ENCODE measurements at regions not wholly inside any gene's neighbourhood (a gene's known extent, or its start where the extent isn't known, plus 50 kb on each side); places are given as distances from the start of the nearest gene placed in this dataset.

DNA sequence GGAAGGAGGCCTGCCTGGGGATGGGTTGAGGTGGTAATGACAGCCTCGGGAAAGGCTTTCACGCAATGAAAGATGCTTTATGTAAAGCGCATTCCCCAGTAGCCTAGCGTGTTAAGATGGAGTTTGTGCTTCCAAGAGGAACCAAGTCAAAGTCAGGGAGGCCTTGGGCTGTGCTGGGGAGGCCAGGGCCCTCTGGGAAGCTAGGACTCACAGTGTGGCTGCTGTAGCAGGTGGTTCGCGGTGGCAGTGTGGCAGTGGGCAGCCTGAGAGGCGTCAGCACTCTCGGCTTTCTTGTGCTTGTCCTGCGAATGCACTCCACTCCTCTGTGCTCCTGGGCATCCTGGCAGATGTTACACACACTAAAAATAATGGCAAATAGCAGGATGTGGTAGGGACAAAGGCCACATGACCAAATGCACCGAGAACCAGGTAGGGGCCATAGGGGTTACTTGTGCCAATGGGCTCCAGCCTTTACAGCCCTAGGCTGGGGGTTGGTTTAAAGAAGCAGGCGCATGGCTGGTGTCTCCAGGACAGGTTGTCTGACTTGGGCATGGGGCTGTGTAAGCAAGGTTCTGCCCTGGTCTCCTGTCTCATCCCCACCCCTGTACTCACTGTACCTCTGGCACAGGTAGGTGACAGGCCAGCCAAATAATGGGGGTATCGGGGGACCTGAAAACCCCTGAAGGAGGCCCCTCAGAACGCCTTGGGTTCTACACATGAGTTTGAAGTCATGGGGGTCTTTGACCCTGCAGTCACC lies 154.4 kb upstream of the TWIST2 start:
- H3K4me1 Mint-ChIP-seq (ENCODE audit: low read depth): no peaks in the 10 kb centered on the region

DNA sequence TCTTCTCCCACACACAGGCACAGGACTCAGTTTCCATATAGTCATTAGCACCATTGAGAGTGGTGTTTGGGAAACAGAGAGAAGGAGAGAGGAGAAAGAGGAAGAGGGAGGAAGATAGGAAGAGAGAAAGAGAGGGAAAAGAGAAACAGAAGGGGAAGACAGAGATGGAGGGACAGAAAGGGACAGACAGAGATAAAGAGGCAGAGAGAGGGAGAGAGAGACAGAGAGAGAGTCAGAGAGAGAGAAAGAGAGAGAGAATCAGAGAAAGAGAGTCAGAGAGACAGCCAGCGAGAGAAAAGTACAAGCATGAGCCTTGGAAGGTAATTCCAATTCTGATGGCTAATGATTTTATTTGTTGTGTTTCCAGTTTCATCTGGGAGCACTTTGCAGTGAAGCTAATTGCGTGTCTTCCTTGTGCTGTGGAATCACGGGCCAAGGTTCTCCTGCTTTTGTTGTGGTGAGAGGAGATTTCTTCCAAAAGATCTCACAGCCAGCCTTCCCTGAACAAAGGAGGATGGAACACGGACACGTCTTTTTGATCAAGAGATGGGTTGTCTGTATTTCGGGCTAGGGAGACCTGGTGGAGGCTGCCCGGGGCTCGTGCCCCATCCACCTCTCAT lies 153.6 kb upstream of the TWIST2 start:
- H3K27me3 Mint-ChIP-seq (ENCODE audit: low read depth): peaks cover 17% of the 10 kb centered on the region
- TF ChIP-seq, protein P1, sequence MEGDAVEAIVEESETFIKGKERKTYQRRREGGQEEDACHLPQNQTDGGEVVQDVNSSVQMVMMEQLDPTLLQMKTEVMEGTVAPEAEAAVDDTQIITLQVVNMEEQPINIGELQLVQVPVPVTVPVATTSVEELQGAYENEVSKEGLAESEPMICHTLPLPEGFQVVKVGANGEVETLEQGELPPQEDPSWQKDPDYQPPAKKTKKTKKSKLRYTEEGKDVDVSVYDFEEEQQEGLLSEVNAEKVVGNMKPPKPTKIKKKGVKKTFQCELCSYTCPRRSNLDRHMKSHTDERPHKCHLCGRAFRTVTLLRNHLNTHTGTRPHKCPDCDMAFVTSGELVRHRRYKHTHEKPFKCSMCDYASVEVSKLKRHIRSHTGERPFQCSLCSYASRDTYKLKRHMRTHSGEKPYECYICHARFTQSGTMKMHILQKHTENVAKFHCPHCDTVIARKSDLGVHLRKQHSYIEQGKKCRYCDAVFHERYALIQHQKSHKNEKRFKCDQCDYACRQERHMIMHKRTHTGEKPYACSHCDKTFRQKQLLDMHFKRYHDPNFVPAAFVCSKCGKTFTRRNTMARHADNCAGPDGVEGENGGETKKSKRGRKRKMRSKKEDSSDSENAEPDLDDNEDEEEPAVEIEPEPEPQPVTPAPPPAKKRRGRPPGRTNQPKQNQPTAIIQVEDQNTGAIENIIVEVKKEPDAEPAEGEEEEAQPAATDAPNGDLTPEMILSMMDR (IDR thresholded peaks at IDR 0.05): no peak
- H3K36me3 Mint-ChIP-seq (ENCODE audit: low read depth): no peaks in the 10 kb centered on the region
- no peak overlapping the region for H3K27ac Mint-ChIP-seq (ENCODE audit: unreplicated experiment)
- no peak overlapping the region for H3K4me3 Mint-ChIP-seq (ENCODE audit: unreplicated experiment)
- H3K9me3 Mint-ChIP-seq (ENCODE audit: low read depth): no peaks in the 10 kb centered on the region
- H3K4me1 Mint-ChIP-seq (ENCODE audit: low read depth): no peaks in the 10 kb centered on the region
- DNase-seq (ENCODE audit: low spot score): no peak

More for the DNA sequence above, 154.4 kb upstream of the TWIST2 start:
- Mint-ChIP-seq H3K27ac (ENCODE audit: unreplicated experiment) (no peak overlapping the region), H3K27me3 (ENCODE audit: low read depth) (peaks cover 21% of the 10 kb centered on the region), H3K36me3 (ENCODE audit: low read depth) (no peaks in the 10 kb centered on the region), H3K9me3 (ENCODE audit: low read depth) (no peaks in the 10 kb centered on the region), H3K4me3 (ENCODE audit: unreplicated experiment) (no peak overlapping the region)
- no peak for DNase-seq (ENCODE audit: low spot score)
- TF ChIP-seq, protein P1 (IDR thresholded peaks at IDR 0.05): no peak

DNA sequence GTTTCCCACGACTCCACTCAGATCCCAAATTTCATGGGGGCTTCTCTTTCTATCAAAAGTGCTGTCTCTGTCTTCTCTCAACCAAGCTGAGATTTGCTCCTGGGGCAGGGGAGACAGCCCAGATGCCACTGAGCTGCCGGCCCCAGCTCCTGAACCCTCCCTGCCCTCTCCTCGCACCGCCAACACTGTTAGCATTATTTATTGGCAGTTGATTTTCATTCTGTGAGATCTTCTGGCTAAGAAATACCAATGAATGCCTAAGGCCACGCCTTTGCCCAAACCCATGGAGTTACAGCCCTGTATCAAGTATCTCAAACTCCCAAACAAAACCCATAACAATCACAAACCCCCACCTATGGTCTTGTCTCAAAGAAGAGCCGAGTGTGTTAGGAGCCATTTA lies 153.0 kb upstream of the TWIST2 start:
- no peak for DNase-seq (ENCODE audit: low spot score)
- Mint-ChIP-seq H3K4me1 (ENCODE audit: low read depth) (no peaks in the 10 kb centered on the region), H3K27me3 (ENCODE audit: low read depth) (peaks cover 14% of the 10 kb centered on the region), H3K4me3 (ENCODE audit: unreplicated experiment) (no peak overlapping the region), H3K27ac (ENCODE audit: unreplicated experiment) (no peak overlapping the region), H3K9me3 (ENCODE audit: low read depth) (no peaks in the 10 kb centered on the region), H3K36me3 (ENCODE audit: low read depth) (no peaks in the 10 kb centered on the region)
- TF ChIP-seq, protein P1 (IDR thresholded peaks at IDR 0.05): no peak

DNA sequence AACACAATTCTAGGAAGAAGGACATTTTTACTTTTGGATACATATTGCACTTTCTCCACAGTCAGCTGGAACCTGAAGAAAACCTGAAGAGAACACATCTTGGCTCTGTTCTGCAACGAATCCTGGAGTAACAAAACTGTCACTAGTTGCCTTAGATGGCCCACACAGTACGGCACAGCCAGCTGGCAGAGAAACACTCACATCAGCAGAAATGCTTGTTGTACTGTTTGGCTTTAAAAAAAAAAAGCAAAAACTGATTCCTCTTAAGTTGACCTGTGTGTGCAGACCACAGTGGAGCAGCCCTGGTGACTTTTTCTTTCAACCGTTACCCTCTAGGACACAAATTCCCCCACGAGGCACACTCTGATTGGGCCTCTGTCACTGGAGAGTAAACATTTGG lies 152.3 kb upstream of the TWIST2 start:
- Mint-ChIP-seq H3K27me3 (ENCODE audit: low read depth) (peaks cover 14% of the 10 kb centered on the region), H3K36me3 (ENCODE audit: low read depth) (no peaks in the 10 kb centered on the region), H3K27ac (ENCODE audit: unreplicated experiment) (no peak overlapping the region), H3K9me3 (ENCODE audit: low read depth) (no peaks in the 10 kb centered on the region), H3K4me1 (ENCODE audit: low read depth) (no peaks in the 10 kb centered on the region), H3K4me3 (ENCODE audit: unreplicated experiment) (no peak overlapping the region)
- TF ChIP-seq, protein P1 (IDR thresholded peaks at IDR 0.05): no peak
- no peak for DNase-seq (ENCODE audit: low spot score)

DNA sequence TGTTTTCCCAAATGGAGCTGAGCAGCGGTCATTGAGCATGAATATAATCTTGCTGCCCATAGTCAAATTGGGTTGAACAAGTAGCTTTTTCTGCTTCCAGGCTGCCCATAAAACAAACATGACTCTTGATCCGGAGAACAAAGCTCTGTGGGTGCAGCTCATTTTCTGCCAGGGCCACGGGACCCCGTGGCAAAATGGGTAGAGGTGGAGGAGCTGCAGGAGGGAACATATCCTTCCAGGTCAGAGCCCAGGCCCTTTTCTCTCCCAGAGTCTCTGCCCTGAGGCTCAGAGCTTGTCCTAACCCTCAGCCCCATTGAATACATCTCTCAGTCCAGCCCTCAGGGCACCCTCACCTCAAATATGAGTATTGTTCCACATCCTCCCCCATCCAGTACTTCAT lies 151.6 kb upstream of the TWIST2 start:
- DNase-seq (ENCODE audit: low spot score): no peak
- no peaks in the 10 kb centered on the region for H3K36me3 Mint-ChIP-seq (ENCODE audit: low read depth)
- TF ChIP-seq, protein P1 (IDR thresholded peaks at IDR 0.05): no peak
- H3K4me3 Mint-ChIP-seq (ENCODE audit: unreplicated experiment): no peak overlapping the region
- no peak overlapping the region for H3K27ac Mint-ChIP-seq (ENCODE audit: unreplicated experiment)
- peaks cover 14% of the 10 kb centered on the region for H3K27me3 Mint-ChIP-seq (ENCODE audit: low read depth)
- H3K9me3 Mint-ChIP-seq (ENCODE audit: low read depth): no peaks in the 10 kb centered on the region
- H3K4me1 Mint-ChIP-seq (ENCODE audit: low read depth): no peaks in the 10 kb centered on the region
